ENCODE measurements at regions not wholly inside any gene's neighbourhood (a gene's known extent, or its start where the extent isn't known, plus 50 kb on each side); places are given as distances from the start of the nearest gene placed in this dataset.

DNA sequence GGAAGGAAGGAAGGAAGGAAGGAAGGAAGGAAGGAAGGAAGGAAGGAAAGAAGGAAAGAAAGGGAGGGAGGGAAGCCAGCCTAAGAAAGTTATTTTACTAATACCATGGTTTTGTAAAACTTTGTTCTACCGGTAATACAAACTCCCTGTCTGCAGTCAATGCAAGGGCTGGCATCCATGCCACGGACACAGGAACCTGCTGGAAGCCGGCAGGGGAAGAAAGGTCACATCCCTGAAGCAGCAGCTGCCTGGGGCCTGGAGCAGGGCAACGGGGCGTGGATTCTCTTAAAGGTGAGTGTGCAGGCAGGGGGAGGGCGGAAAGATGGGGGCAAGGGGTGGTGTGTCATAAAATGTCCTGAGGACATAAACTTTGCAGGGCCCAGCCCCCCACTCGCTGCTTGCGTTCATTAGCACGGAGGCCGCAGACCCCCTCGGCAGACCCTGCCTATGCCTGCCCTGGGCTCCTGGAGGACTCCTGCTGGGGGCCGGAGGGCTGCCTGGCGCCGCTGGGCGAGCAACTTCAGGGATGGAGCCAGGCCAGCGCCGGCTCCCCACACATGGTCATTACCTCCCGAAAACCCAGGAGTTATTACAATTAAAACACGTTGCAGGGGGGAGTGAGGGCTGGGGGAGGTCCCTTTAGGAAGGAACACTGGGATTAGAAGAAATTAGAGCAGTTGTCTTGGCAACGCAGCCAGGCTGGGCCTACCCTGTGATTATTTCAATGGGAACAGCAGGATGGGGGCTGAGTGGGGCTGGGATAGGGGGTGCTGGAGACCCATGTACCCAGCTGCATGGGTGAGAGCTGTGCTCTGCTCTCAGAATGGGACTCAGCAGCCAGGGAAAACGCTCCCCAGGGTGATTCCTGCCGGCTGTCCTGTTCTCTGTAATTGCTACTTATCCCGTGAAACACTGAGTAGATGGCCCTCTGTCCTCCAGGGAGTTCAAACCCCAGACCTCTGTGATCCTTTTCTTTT, 257.9 kb downstream of the SOX9 start:
- no peak overlapping the region for H3K27ac ChIP-seq
- TF ChIP-seq, protein P1, sequence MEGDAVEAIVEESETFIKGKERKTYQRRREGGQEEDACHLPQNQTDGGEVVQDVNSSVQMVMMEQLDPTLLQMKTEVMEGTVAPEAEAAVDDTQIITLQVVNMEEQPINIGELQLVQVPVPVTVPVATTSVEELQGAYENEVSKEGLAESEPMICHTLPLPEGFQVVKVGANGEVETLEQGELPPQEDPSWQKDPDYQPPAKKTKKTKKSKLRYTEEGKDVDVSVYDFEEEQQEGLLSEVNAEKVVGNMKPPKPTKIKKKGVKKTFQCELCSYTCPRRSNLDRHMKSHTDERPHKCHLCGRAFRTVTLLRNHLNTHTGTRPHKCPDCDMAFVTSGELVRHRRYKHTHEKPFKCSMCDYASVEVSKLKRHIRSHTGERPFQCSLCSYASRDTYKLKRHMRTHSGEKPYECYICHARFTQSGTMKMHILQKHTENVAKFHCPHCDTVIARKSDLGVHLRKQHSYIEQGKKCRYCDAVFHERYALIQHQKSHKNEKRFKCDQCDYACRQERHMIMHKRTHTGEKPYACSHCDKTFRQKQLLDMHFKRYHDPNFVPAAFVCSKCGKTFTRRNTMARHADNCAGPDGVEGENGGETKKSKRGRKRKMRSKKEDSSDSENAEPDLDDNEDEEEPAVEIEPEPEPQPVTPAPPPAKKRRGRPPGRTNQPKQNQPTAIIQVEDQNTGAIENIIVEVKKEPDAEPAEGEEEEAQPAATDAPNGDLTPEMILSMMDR (IDR thresholded peaks at IDR 0.05; ENCODE audit: low read depth, low read length) = no peak
- H3K4me3 ChIP-seq (ENCODE audit: low read depth, low read length) = no peak overlapping the region
- DNase-seq = no peak
- no peaks in the 10 kb centered on the region for H3K27me3 ChIP-seq (ENCODE audit: insufficient read depth, low read depth, severe bottlenecking)
- H3K36me3 ChIP-seq = no peaks in the 10 kb centered on the region
- H3K9me3 ChIP-seq (ENCODE audit: severe bottlenecking) = no peaks in the 10 kb centered on the region

DNA sequence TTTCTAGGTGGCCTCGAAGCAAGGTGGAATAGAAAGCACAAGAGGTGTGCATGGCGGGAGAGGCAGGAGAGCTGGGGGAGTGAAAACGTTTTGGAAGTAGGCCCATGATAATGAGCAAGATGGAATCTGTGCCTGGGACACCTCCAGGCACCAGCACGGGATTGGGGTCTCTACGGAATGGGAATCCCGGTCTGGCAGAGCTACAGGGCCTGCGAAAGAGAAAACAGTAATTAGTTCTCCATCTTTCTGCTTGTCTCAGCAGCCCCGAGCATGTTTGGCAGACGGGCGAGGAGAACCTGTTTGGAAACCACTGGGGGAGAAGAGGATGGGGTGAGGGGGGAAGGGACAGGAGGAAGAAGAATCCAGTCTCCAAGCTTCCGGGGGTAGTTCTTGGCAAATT, 258.7 kb downstream of the SOX9 start:
- no peaks in the 10 kb centered on the region for H3K9me3 ChIP-seq (ENCODE audit: severe bottlenecking)
- no peak overlapping the region for H3K4me3 ChIP-seq (ENCODE audit: low read depth, low read length)
- TF ChIP-seq, protein P1 (IDR thresholded peaks at IDR 0.05; ENCODE audit: low read depth, low read length) = no peak
- no peaks in the 10 kb centered on the region for H3K36me3 ChIP-seq
- DNase-seq = no peak
- H3K27me3 ChIP-seq (ENCODE audit: insufficient read depth, low read depth, severe bottlenecking) = no peaks in the 10 kb centered on the region
- H3K27ac ChIP-seq = no peak overlapping the region

DNA sequence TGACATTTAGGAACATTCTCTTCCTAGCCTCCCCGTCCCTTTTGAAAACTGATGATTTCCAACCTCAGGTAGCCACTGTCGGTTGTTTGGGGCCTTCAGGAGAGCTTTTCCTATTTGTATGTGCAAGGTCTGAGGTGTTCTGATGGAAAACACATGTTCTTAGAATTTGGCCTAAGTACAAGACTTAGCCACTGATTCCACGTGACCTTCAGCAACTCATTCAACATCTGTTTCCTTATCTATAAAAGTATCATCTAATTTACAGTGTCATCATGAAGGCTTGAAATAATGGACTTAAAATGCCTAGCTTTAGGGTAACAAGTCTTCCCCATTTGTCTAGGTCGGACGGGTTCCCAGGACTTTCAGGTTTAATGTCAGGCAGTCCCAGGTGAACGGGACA, 259.3 kb downstream of the SOX9 start:
- Histone ChIP-seq H3K27me3 (ENCODE audit: insufficient read depth, low read depth, severe bottlenecking) (no peaks in the 10 kb centered on the region), H3K4me3 (ENCODE audit: low read depth, low read length) (no peak overlapping the region), H3K9me3 (ENCODE audit: severe bottlenecking) (no peaks in the 10 kb centered on the region), H3K27ac (no peak overlapping the region), H3K36me3 (no peaks in the 10 kb centered on the region)
- TF ChIP-seq, protein P1 (IDR thresholded peaks at IDR 0.05; ENCODE audit: low read depth, low read length) = no peak
- DNase-seq = no peak

GRCh38 chr17:72380737-72381136, 259.9 kb downstream of the SOX9 start:
- Histone ChIP-seq H3K36me3 (no peaks in the 10 kb centered on the region), H3K4me3 (ENCODE audit: low read depth, low read length) (no peak overlapping the region), H3K27me3 (ENCODE audit: insufficient read depth, low read depth, severe bottlenecking) (no peaks in the 10 kb centered on the region), H3K27ac (no peak overlapping the region), H3K9me3 (ENCODE audit: severe bottlenecking) (no peaks in the 10 kb centered on the region)
- DNase-seq = no peak
- TF ChIP-seq, protein P1 (IDR thresholded peaks at IDR 0.05; ENCODE audit: low read depth, low read length) = no peak

GRCh38 chr17:72381597-72382397, 261.0 kb downstream of the SOX9 start:
- H3K27ac ChIP-seq = no peak overlapping the region; the same call in 1 of the 2 replicates
- no peak overlapping the region for H3K4me3 ChIP-seq (ENCODE audit: low read depth, low read length)
- no peaks in the 10 kb centered on the region for H3K27me3 ChIP-seq (ENCODE audit: insufficient read depth, low read depth, severe bottlenecking)
- no peaks in the 10 kb centered on the region for H3K9me3 ChIP-seq (ENCODE audit: severe bottlenecking)
- no peaks in the 10 kb centered on the region for H3K36me3 ChIP-seq
- TF ChIP-seq, protein P1 (IDR thresholded peaks at IDR 0.05; ENCODE audit: low read depth, low read length) = no peak
- DNase-seq = peak; percentile 42

Measured in WERI-Rb-1 (cell line).